ENCODE measurements at regions not wholly inside any gene's neighbourhood (a gene's known extent, or its start where the extent isn't known, plus 50 kb on each side); places are given as distances from the start of the nearest gene placed in this dataset.

DNA sequence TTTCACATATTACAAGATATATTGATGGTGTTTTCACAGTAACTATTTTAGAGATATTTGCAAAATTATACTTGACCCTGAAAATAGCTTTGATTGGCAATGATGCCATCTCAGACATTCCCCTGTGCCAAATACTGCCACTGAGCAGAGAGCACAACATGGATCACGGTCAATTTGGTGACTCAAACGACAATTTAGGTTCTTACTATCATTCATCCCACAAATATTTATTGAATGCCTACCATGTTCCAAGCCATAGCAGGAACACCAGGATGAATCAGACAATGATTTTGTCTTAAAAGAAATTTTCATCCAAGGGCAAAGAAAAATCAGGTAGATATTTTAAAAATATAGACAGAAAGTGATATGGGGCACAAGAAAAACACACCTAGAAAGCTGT, 153.2 kb upstream of the ADO start:
- Histone ChIP-seq H3K4me3 (no peak overlapping the region), H3K27ac (no peak overlapping the region), H3K27me3 (no peaks in the 10 kb centered on the region), H3K9me3 (no peaks in the 10 kb centered on the region), H3K36me3 (no peaks in the 10 kb centered on the region), H3K4me1 (no peaks in the 10 kb centered on the region)
- no peak for TF ChIP-seq CTCF (IDR thresholded peaks at IDR 0.05)
- intact Hi-C loops (cut with DNase I; ENCODE audit: low total_unique reads) = no loop called here
- DNase-seq = no peak

- intact Hi-C loops (cut with DNase I; ENCODE audit: low total_unique reads) = no loop called here
- Histone ChIP-seq H3K9me3 (no peaks in the 10 kb centered on the region), H3K4me1 (peaks cover 0 to 2% (median under 1%) of the 10 kb centered on the region in 4 donors), H3K27ac (no peak overlapping the region), H3K36me3 (no peaks in the 10 kb centered on the region), H3K27me3 (no peaks in the 10 kb centered on the region), H3K4me3 (no peak overlapping the region)
- DNase-seq = no peak
- TF ChIP-seq CTCF (IDR thresholded peaks at IDR 0.05) = no peak
Observed at GRCh38 chr10:62652114-62652513, 152.4 kb upstream of the ADO start.

GRCh38 chr10:62652564-62652963, 152.0 kb upstream of the ADO start:
- Histone ChIP-seq H3K36me3 (no peaks in the 10 kb centered on the region), H3K27ac (no peak overlapping the region), H3K27me3 (peaks cover 0 to 4% of the 10 kb centered on the region in 2 donors), H3K4me1 (peaks cover 0 to 6% (median 4%) of the 10 kb centered on the region in 4 donors), H3K9me3 (no peaks in the 10 kb centered on the region), H3K4me3 (no peak overlapping the region)
- intact Hi-C loops (cut with DNase I; ENCODE audit: low total_unique reads) = no loop called here
- no peak for DNase-seq
- TF ChIP-seq CTCF (IDR thresholded peaks at IDR 0.05) = no peak

GRCh38 chr10:62653254-62653653, 151.3 kb upstream of the ADO start:
- Histone ChIP-seq H3K4me3 (no peak overlapping the region), H3K9me3 (no peaks in the 10 kb centered on the region), H3K27me3 (peaks cover 0 to 6% of the 10 kb centered on the region in 2 donors), H3K27ac (no peak overlapping the region), H3K4me1 (peaks cover 0 to 6% (median 4%) of the 10 kb centered on the region in 4 donors), H3K36me3 (no peaks in the 10 kb centered on the region)
- intact Hi-C loops (cut with DNase I; ENCODE audit: low total_unique reads) = no loop called here
- no peak for TF ChIP-seq CTCF (IDR thresholded peaks at IDR 0.05)
- DNase-seq = no peak

GRCh38 chr10:62654966-62655336, 149.6 kb upstream of the ADO start:
- DNase-seq = no peak
- Histone ChIP-seq H3K27me3 (peaks cover 0 to 8% of the 10 kb centered on the region in 2 donors), H3K36me3 (no peaks in the 10 kb centered on the region), H3K4me3 (no peak overlapping the region), H3K27ac (no peak overlapping the region), H3K9me3 (no peaks in the 10 kb centered on the region), H3K4me1 (peaks cover 0 to 6% (median 4%) of the 10 kb centered on the region in 4 donors)
- TF ChIP-seq CTCF (IDR thresholded peaks at IDR 0.05) = no peak
- intact Hi-C loops (cut with DNase I; ENCODE audit: low total_unique reads) = no loop called here

DNA sequence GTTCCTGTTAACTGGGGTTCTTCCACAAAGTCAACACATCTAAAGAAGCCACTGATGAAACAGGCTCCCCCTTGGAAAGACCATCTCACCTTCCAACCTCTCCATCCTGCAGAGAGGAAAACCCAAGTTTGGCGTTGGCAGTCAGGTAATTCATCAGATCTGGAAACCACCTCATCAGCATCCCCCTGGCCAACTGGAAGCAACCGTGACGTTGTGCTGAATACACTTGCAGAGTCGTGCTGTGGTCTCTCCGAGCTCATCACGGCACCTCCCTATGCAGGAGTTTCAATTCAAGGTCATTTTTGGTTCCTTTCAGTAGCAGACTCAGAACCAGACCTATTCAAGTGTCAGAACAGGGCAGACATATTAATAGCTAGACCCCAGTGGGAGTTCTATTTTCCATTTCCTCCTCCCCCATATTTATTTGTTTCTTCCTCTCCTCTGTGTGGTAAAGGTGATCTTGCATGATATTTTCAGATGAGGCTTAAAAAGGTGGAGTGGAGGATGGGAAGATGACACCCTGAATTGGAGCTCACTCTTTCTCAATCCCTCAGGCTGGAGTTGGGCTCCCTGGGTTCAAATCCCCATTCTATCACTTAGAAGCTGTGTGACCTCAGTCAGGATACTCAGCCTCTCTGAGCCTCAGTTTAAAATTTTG, 149.1 kb upstream of the ADO start:
- Histone ChIP-seq H3K4me1 (peaks cover 0 to 6% (median 4%) of the 10 kb centered on the region in 4 donors), H3K27me3 (peaks cover 0 to 8% of the 10 kb centered on the region in 2 donors), H3K36me3 (no peaks in the 10 kb centered on the region), H3K4me3 (no peak overlapping the region), H3K9me3 (no peaks in the 10 kb centered on the region), H3K27ac (no peak overlapping the region)
- no peak for TF ChIP-seq CTCF (IDR thresholded peaks at IDR 0.05)
- intact Hi-C loops (cut with DNase I; ENCODE audit: low total_unique reads) = no loop called here
- no peak for DNase-seq

Measured in tibial artery (tissue), 4 donors.